ENCODE measurements at regions not wholly inside any gene's neighbourhood (a gene's known extent, or its start where the extent isn't known, plus 50 kb on each side); places are given as distances from the start of the nearest gene placed in this dataset.

GRCh38 chr11:128282053-128282452, 305.3 kb downstream of the ETS1 start:
- no peaks in the 10 kb centered on the region for H3K36me3 ChIP-seq (replicated peaks in 1 of 2; ENCODE audit: insufficient read depth in 1 of 2, low read depth in 2 of 2)
- ATAC-seq (no peak), DNase-seq (no peak)
- WGBS, 2 donors: 75 to 77% methylated on average over 7 of the region's 7 CpGs
- H3K4me1 ChIP-seq: no peaks in the 10 kb centered on the region
- intact Hi-C loops (cut with DNase I): no loop called here
- no peaks in the 10 kb centered on the region for H3K9me3 ChIP-seq
- H3K27ac ChIP-seq: no peak overlapping the region
- no peak for TF ChIP-seq POLR2A (IDR thresholded peaks at IDR 0.05)
- no peak for TF ChIP-seq CTCF (IDR thresholded peaks at IDR 0.05)
- no peak overlapping the region for H3K4me3 ChIP-seq
- no peaks in the 10 kb centered on the region for H3K27me3 ChIP-seq

DNA sequence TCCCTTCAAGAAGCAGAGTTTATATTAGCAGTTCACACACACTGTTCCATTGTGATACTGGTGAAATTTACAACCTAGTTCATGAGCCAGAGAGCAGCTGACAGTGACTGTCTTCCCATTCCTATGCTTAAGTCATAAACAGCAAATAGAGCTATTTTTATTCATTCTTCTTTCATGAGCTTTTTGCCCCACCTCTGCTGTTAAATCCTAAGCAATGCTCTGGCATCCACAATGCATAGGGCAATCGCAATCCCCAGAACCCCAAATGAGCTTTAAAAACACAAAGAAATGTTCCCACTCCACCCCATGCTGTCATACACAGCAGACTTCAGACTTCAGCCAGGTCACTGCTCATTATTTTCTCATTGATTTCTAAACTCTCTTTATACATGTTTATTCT, 307.5 kb downstream of the ETS1 start:
- 75 to 86% methylated on average over 1 of the region's 1 CpG for WGBS, 2 donors

DNA sequence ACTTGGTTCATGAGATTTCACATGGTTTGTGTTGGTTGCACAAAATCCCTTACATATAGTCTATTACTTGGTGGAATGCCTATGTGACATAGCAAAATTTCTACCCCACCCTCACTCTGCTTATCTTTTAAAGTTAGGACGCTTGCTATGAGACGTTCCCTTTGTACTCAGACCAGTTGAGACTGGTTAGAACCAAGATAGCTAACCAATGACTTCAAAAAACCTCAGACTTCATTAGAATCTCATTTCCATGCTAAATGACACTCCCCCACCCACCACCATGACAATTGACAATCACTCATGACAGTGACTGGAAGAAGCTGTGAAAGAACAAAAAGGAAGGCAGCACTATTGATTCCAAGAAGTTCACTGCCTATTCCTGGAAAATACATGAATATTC, 313.6 kb downstream of the ETS1 start:
- Histone ChIP-seq H3K36me3 (replicated peaks in 1 of 2; ENCODE audit: insufficient read depth in 1 of 2, low read depth in 2 of 2) (no peaks in the 10 kb centered on the region), H3K9me3 (no peaks in the 10 kb centered on the region), H3K4me1 (no peaks in the 10 kb centered on the region), H3K27me3 (no peaks in the 10 kb centered on the region), H3K4me3 (no peak overlapping the region), H3K27ac (no peak overlapping the region)
- intact Hi-C loops (cut with DNase I): no loop called here
- WGBS, 2 donors: 80 to 82% methylated on average over 2 of the region's 2 CpGs
- TF ChIP-seq POLR2A (IDR thresholded peaks at IDR 0.05) (no peak), CTCF (IDR thresholded peaks at IDR 0.05) (no peak)
- no peak for ATAC-seq
- DNase-seq: no peak

More for the DNA sequence above, 307.5 kb downstream of the ETS1 start:
- DNase-seq (no peak), ATAC-seq (no peak)
- intact Hi-C loops (cut with DNase I): no loop called here
- Histone ChIP-seq H3K27ac (no peak overlapping the region), H3K4me1 (no peaks in the 10 kb centered on the region), H3K36me3 (replicated peaks in 1 of 2; ENCODE audit: insufficient read depth in 1 of 2, low read depth in 2 of 2) (no peaks in the 10 kb centered on the region), H3K9me3 (no peaks in the 10 kb centered on the region), H3K27me3 (no peaks in the 10 kb centered on the region), H3K4me3 (no peak overlapping the region)
- TF ChIP-seq CTCF (IDR thresholded peaks at IDR 0.05) (no peak), POLR2A (IDR thresholded peaks at IDR 0.05) (no peak)

DNA sequence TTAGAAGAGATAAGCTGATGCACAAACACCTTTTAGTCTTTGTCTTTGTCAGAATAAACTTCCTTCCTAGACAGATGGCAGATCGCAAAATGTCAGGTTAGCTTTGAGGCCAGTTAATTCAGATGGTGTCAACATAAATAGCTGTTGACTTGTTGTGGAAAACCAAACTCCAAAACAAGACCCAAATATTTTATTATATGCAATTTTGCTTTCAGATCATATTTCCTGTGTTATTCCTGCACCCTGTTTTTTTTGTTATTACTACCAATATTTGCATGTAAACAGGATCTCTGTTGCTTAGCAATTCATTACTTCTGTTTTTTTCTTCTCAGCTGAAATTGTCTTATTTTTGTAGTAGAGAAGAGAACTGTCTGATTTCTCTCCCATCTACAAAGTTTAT, 316.0 kb downstream of the ETS1 start:
- intact Hi-C loops (cut with DNase I): no loop called here
- Histone ChIP-seq H3K4me1 (no peaks in the 10 kb centered on the region), H3K9me3 (no peaks in the 10 kb centered on the region), H3K27ac (no peak overlapping the region), H3K36me3 (replicated peaks in 1 of 2; ENCODE audit: insufficient read depth in 1 of 2, low read depth in 2 of 2) (no peaks in the 10 kb centered on the region), H3K4me3 (no peak overlapping the region), H3K27me3 (no peaks in the 10 kb centered on the region)
- ATAC-seq: no peak
- no peak for DNase-seq
- TF ChIP-seq CTCF (IDR thresholded peaks at IDR 0.05): no peak
- TF ChIP-seq POLR2A (IDR thresholded peaks at IDR 0.05): no peak
- 77 to 92% methylated on average over 1 of the region's 1 CpG for WGBS, 2 donors

GRCh38 chr11:128269466-128269865, 317.9 kb downstream of the ETS1 start:
- H3K9me3 ChIP-seq: no peaks in the 10 kb centered on the region
- H3K36me3 ChIP-seq (replicated peaks in 1 of 2; ENCODE audit: insufficient read depth in 1 of 2, low read depth in 2 of 2): no peaks in the 10 kb centered on the region
- TF ChIP-seq CTCF (IDR thresholded peaks at IDR 0.05): no peak
- no peak for TF ChIP-seq POLR2A (IDR thresholded peaks at IDR 0.05)
- H3K27me3 ChIP-seq: peaks cover 0 to 3% of the 10 kb centered on the region in 2 donors
- DNase-seq (no peak), ATAC-seq (no peak)
- H3K4me1 ChIP-seq: no peaks in the 10 kb centered on the region
- no peak overlapping the region for H3K27ac ChIP-seq
- intact Hi-C loops (cut with DNase I): no loop called here
- WGBS, 2 donors: 74 to 79% methylated on average over 1 of the region's 1 CpG
- no peak overlapping the region for H3K4me3 ChIP-seq

All from body of pancreas (tissue), 4 donors.